ENCODE measurements at regions not wholly inside any gene's neighbourhood (a gene's known extent, or its start where the extent isn't known, plus 50 kb on each side); places are given as distances from the start of the nearest gene placed in this dataset.

GRCh38 chr4:137310593-137311490 lies 221.5 kb downstream of the PCDH18 start:
- DNase-seq = no peak

- DNase-seq = no peak
Measured at GRCh38 chr4:137310166-137310565, 222.1 kb downstream of the PCDH18 start.

DNA sequence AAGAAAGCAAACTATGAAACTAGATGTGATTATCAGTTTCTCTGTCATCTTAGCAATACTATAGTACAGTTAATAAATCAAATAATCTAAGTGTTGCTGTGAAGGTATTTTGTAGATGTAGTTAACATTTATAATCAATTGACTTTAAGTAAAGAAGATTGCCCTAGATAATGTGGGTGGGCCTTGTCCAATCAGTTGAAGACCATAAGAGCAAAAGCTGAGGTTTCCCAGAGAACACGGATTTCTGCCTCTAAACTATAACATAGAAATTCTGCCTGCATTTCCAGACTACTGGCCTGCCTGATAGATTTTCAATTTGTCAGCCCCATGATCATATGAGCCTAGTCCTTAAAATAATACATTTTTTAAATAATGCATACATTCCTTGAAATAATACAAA lies 222.9 kb downstream of the PCDH18 start:
- DNase-seq = no peak

DNA sequence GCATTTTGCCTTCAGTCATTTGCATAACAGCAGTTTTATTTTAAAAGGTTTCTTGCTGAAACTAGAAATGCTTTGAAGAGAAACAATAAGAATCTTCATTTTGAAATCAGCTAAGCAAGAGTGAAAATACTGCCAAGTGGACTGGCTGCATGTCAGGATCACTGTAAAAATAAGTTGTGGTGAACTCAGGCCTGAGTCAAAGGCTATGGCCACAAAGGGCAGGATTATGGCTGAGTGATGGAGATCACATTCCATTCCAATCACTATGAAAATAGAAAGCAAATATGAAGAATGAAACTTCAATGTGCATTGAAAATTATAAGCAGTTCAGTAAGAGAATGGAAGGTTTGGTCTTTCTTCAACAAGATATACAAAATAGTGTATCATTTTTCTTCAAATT lies 224.5 kb downstream of the PCDH18 start:
- DNase-seq = no peak

- DNase-seq = no peak
Measured at GRCh38 chr4:137300776-137301175, 231.5 kb downstream of the PCDH18 start.

DNA sequence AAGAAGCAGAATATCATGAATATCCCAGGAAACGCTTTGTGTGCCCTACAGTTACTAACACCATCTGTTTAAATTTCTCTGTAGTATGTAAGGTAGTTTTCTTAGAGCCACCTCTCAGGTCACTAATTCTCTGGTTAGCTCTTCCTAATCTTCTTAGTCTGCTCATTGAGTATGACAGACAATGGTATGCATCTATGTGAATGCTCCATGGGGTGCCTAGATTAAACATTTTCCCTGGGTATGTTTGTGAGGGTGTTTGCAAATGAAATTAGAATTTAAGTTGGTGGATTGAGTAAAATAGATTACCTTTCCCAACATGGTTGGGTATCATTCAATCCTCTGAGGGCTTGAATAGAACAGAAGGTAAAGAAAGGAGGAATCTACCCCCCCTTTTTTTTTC lies 233.0 kb downstream of the PCDH18 start:
- peak; percentile 25 to 65 for DNase-seq

DNA sequence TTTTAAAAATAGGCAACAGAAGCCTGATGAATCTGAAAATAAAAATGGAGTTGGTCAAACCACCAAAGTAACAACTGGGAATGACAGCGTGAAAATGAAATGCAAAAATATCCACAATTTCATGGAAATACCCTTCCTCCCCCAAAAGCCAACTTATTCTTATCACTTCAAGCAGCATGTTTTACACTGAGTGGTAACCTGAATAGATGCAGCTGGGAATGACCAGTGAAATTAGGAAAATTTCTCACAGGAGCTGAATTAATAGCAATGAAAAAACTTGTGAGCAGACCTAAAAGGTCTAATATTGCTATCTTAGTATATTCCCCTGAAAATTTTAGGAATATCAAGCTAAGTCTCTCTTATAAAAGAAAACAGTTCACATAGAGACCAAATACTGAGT lies 239.0 kb downstream of the PCDH18 start:
- DNase-seq = no peak

GRCh38 chr4:137283737-137284136 lies 248.6 kb downstream of the PCDH18 start:
- peak in 1 of 2 experiments; percentile 3 for DNase-seq

- DNase-seq = no peak
Measured at GRCh38 chr4:137278431-137278830, 253.9 kb downstream of the PCDH18 start.

GRCh38 chr4:137274404-137274803 lies 257.9 kb downstream of the PCDH18 start:
- DNase-seq = no peak

GRCh38 chr4:137267024-137267423 lies 265.3 kb downstream of the PCDH18 start:
- no peak for DNase-seq

DNA sequence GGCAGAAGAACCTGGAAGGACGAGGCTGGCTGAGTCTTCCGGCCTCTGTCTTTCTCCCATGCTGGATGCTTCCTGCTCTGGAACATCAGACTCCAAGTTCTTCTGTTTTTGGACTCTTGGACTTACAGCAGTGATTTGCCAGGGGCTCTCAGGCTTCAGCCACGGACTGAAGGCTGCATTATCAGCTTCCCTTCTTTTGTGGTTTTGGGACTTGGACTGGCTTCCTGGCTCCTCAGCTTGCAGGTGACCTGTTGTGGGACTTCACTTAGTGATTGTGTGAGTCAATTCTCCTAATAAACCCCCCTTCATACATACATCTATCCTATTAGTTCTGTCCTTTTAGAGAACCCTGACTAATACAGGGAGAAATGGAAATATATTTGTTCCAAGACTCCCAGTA lies 265.8 kb downstream of the PCDH18 start:
- no peak for DNase-seq

DNA sequence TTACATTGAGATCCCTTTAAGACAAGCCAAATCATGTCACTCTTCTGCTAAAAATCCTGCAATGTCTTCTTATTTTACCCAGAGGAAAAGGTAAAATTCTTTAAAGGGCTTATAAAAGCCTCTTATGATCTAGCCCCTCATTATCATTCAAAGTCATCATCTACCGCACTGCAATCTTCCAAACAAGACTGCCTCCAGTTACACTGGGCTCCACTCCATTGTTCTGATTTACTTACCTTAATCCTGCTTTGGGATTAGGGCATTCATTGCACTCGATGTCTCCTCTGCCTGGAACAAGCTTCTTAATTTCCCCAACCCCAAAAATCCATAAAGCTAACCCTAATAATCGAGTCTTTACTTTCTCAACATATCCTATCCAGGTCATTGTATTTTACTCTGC lies 269.1 kb downstream of the PCDH18 start:
- DNase-seq = no peak

GRCh38 chr4:137253949-137254348 lies 278.3 kb downstream of the PCDH18 start:
- DNase-seq = no peak

GRCh38 chr4:137249112-137249511 lies 283.2 kb downstream of the PCDH18 start:
- DNase-seq = no peak

GRCh38 chr4:137238456-137239162 lies 293.7 kb downstream of the PCDH18 start:
- DNase-seq = no peak

- peak in 1 of 2 experiments; percentile 7 for DNase-seq
Measured at GRCh38 chr4:137226900-137227299, 305.4 kb downstream of the PCDH18 start.

GRCh38 chr4:137226221-137226620 lies 306.1 kb downstream of the PCDH18 start:
- DNase-seq = no peak

DNA sequence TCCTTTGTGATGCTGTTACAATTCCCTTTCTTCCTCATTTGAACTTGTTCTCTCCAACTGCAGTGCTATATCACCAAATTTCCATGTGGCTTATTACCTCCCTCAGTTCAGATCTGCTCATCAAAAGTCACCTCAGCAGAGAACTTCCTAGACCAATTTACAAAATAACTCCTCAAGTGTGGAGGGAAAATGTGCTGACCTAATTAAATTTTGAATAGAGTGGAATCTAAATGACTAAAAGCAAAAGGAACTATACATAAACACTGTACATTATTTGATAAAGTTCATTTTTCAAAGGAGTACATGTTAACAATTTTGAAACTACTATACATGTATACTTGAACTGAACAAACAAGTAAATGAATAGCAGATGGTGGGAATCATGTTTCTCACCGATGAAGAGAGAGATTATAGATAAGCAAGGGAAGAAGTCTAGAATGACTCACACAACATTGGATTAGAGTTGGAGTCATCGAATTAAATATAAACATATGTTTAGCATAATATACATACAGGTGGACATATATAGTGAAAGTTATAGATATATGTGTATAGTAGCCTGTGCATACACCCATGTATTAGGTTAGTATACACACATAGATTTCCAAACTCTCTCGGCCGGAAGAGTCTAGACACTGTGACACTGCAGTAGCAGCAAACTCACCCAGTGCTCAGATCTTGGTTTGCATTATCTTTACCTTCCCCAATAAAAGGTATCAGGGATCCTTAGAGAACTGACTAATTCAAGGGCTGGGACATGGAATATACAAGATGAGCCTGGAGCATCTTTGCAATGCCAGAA lies 318.7 kb downstream of the PCDH18 start:
- peak in 1 of 2 experiments; percentile 32 for DNase-seq

DNA sequence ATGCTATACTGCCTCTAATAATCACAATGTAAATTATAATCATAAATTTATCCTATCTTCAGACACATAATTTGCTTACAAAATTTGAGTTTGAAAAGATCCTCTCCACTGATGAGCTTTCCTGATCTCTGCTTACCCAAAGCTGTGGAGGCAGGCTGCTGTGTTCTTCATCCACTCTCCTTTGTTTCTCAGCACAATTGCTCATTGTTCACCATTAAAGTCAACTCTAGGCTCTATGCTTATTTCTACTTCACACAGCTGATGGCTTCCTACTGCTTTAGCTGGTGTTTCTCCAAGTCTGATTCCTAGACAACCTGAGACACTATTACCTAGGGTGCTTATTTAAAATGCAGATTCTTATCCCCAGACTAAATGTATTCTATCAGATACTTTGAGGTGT lies 319.7 kb downstream of the PCDH18 start:
- DNase-seq = no peak

- no peak for DNase-seq
Measured at GRCh38 chr4:137209240-137209639, 323.1 kb downstream of the PCDH18 start.

GRCh38 chr4:137206781-137207180 lies 325.5 kb downstream of the PCDH18 start:
- no peak for DNase-seq

DNA sequence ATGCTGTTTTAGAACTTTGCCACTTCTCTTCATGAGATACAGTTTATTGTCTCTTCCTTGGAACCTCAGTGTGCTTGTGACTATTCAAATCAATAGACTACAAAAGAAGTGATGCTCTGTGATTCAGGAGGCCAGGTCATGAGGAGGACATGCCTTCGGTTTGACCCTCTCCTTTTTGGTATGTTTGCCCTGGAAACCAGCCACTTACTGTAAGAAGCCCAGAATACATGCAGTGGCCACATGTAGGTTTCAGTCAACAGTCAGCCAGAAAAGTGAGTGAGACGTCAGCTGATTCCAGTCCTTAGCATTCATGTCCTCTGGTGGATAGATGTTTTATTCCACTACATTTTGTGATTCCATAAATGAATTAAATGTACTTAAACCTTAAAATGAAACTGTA lies 328.7 kb downstream of the PCDH18 start:
- DNase-seq = no peak

All from NCI-H524 (cell line).